Hepatocyte (in vitro differentiated cells): ENCODE measurements at regions not wholly inside any gene's neighbourhood (a gene's known extent, or its start where the extent isn't known, plus 50 kb on each side); places are given as distances from the start of the nearest gene placed in this dataset.

ENCODE experiments used
- CTCF ChIP-seq: fragments of 200-600 bp; sonication (generic); IDR thresholded peaks from 2 replicates; pipeline ENCODE4 v1.5.1; 2016; ENCODE audit warnings: antibody characterized with exemption, mild to moderate bottlenecking; ENCODE audit not compliant: poor library complexity
- EZH2phosphoT487 ChIP-seq: fragments of 200-600 bp; sonication (generic); IDR thresholded peaks from one replicate; pipeline ENCODE4 v1.6.1; 2018; ENCODE audit warnings: antibody characterized with exemption, mild to moderate bottlenecking, low read depth, moderate library complexity; ENCODE audit not compliant: unreplicated experiment, severe bottlenecking

DNA sequence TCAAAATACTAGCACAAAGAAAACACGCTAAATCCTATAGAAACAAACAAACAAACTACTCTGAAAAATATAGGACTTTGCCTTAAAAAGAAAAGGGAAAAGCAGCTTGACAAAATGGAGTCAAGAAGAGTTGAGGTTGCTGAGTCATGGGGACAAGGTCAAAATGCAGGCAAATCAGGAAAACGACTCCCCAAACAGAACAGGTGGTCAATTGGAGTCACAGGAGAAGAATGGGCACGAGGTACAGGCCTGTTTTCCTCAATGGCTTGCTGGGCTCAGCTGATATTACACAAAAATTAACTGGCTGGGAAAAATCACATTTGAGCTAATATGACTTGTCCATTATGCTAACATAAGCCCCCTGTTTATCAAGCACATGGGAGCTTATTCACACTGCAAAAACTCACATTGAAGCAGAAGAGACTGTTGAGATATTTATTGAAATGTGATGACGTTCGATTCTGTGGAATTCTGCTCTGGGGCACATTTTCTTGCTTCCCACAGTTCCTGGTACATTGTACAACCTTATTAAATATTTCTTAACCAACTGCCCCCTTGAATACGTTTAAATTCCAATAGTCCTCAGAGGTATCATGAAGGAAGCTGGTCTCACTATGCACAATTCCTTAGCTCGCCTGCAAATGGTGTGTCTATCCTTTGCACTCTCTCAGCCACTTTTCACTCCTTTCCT, 1622.1 kb downstream of the STIM2 start:
- no peak for TF ChIP-seq CTCF
- TF ChIP-seq EZH2phosphoT487: no peak
